H9 (cell line): ENCODE measurements at regions not wholly inside any gene's neighbourhood (a gene's known extent, or its start where the extent isn't known, plus 50 kb on each side); places are given as distances from the start of the nearest gene placed in this dataset.

Source experiments
- DNase-seq: peaks from one replicate; pipeline ENCODE4 v3.0.0-alpha.2; 2017
- H2AFZ ChIP-seq: one replicate; pipeline ENCODE4 v1.6.1; 2013; ENCODE audit warnings: mild to moderate bottlenecking, low read length, control low read depth, moderate library complexity
- H2AK5ac ChIP-seq: 2 replicates; pipeline ENCODE4 v1.6.1; 2013; ENCODE audit warnings: low read length, control low read depth, mixed read lengths; ENCODE audit not compliant: insufficient read length
- H2BK120ac ChIP-seq: one replicate; pipeline ENCODE4 v1.6.1; 2013; ENCODE audit warnings: low read depth, mild to moderate bottlenecking, low read length, control low read depth, inconsistent platforms; ENCODE audit not compliant: poor library complexity, severe bottlenecking
- H2BK12ac ChIP-seq: 2 replicates; pipeline ENCODE4 v1.6.1; 2013; ENCODE audit warnings: low read length, control low read depth, mixed read lengths, low read depth; ENCODE audit not compliant: insufficient read length
- H2BK15ac ChIP-seq: 2 replicates; pipeline ENCODE4 v1.6.1; 2013; ENCODE audit warnings: low read depth, low read length, control low read depth
- H2BK20ac ChIP-seq: one replicate; pipeline ENCODE4 v1.6.1; 2013; ENCODE audit warnings: low read depth, mild to moderate bottlenecking, low read length, control low read depth, inconsistent platforms; ENCODE audit not compliant: poor library complexity, severe bottlenecking
- H2BK5ac ChIP-seq: 2 replicates; pipeline ENCODE4 v1.6.1; 2013; ENCODE audit warnings: low read length, control low read depth, mixed read lengths; ENCODE audit not compliant: insufficient read length
- H3K14ac ChIP-seq: 2 replicates; pipeline ENCODE4 v1.6.1; 2013; ENCODE audit warnings: low read length, control low read depth; ENCODE audit not compliant: insufficient read depth
- H3K18ac ChIP-seq: 2 replicates; pipeline ENCODE4 v1.6.1; 2013; ENCODE audit warnings: low read depth, mild to moderate bottlenecking, mixed read lengths, low read length, control low read depth; ENCODE audit not compliant: insufficient read length
- H3K23ac ChIP-seq: 2 replicates; pipeline ENCODE4 v1.6.1; 2013; ENCODE audit warnings: low read length, control low read depth, mixed read lengths, low read depth; ENCODE audit not compliant: insufficient read length
- H3K23me2 ChIP-seq: 2 replicates; pipeline ENCODE4 v1.6.1; 2013; ENCODE audit warnings: low read depth, mild to moderate bottlenecking, mixed read lengths, low read length, control low read depth; ENCODE audit not compliant: insufficient read length, poor library complexity, severe bottlenecking
- H3K27ac ChIP-seq: 2 replicates; pipeline ENCODE4 v1.5.1; 2013; ENCODE audit warnings: low read length, control low read depth, mixed read lengths, low read depth; ENCODE audit not compliant: insufficient read length
- H3K27me3 ChIP-seq: 2 replicates; pipeline ENCODE4 v1.6.1; 2013; ENCODE audit warnings: low read length, control low read depth, inconsistent platforms; ENCODE audit not compliant: insufficient read depth
- H3K4ac ChIP-seq: 2 replicates; pipeline ENCODE4 v1.6.1; 2013; ENCODE audit warnings: low read depth, mild to moderate bottlenecking, control low read depth, inconsistent platforms, low read length, moderate library complexity
- H3K4me1 ChIP-seq: 2 replicates; pipeline ENCODE4 v1.6.1; 2013; ENCODE audit warnings: low read length, control low read depth, inconsistent platforms; ENCODE audit not compliant: insufficient read depth
- H3K4me2 ChIP-seq: 2 replicates; pipeline ENCODE4 v1.6.1; 2013; ENCODE audit warnings: low read length, control low read depth, mixed read lengths; ENCODE audit not compliant: insufficient read length, insufficient read depth
- H3K56ac ChIP-seq: 2 replicates; pipeline ENCODE4 v1.6.1; 2013; ENCODE audit warnings: low read depth, mild to moderate bottlenecking, mixed read lengths, low read length, control low read depth; ENCODE audit not compliant: insufficient read length
- H3K79me1 ChIP-seq: 2 replicates; pipeline ENCODE4 v1.6.1; 2013; ENCODE audit warnings: low read depth, mild to moderate bottlenecking, moderate library complexity, low read length, control low read depth, inconsistent platforms; ENCODE audit not compliant: insufficient read depth, poor library complexity, severe bottlenecking
- H3K79me2 ChIP-seq: 2 replicates; pipeline ENCODE4 v1.6.1; 2013; ENCODE audit warnings: low read length, control low read depth, inconsistent platforms; ENCODE audit not compliant: insufficient read depth
- H3K9ac ChIP-seq: 2 replicates; pipeline ENCODE4 v1.6.1; 2013; ENCODE audit warnings: low read length, control low read depth, mixed read lengths; ENCODE audit not compliant: insufficient read length; ENCODE audit errors: extremely low read depth
- H3K9me3 ChIP-seq: one replicate; pipeline ENCODE4 v1.6.1; 2013; ENCODE audit warnings: low read depth, low read length, inconsistent platforms; ENCODE audit not compliant: control insufficient read depth
- H3T11ph ChIP-seq: one replicate; pipeline ENCODE4 v1.6.1; 2013; ENCODE audit warnings: mild to moderate bottlenecking, low read length, control low read depth, inconsistent platforms
- H4K20me1 ChIP-seq: one replicate; pipeline ENCODE4 v1.6.1; 2013; ENCODE audit not compliant: control insufficient read depth, insufficient read length, insufficient read depth
- H4K5ac ChIP-seq: 2 replicates; pipeline ENCODE4 v1.6.1; 2013; ENCODE audit warnings: low read depth, mild to moderate bottlenecking, mixed read lengths, low read length, control low read depth; ENCODE audit not compliant: insufficient read length
- H4K8ac ChIP-seq: replicated peaks from 2 replicates; pipeline ENCODE4 v1.6.1; 2013; ENCODE audit warnings: low read length, control low read depth, mixed read lengths, low read depth; ENCODE audit not compliant: insufficient read length
- H4K91ac ChIP-seq: 2 replicates; pipeline ENCODE4 v1.6.1; 2013; ENCODE audit warnings: low read depth, mild to moderate bottlenecking, moderate library complexity, mixed read lengths, low read length, control low read depth; ENCODE audit not compliant: insufficient read length
- H3K27ac Mint-ChIP-seq, 3 experiments: 2 replicates in 2 of 3; 3 replicates in 1 of 3; pipeline ENCODE4 v1.8.0; 2020 to 2021; ENCODE audit warnings: mixed read lengths in 3 of 3, mild to moderate bottlenecking in 1 of 3, moderate library complexity in 1 of 3
- H3K27me3 Mint-ChIP-seq: 2 replicates; pipeline ENCODE4 v1.8.0; 2021; ENCODE audit warnings: low read depth, mild to moderate bottlenecking, moderate library complexity, mixed read lengths
- H3K36me3 Mint-ChIP-seq, 3 experiments: 2 replicates in 2 of 3; 3 replicates in 1 of 3; pipeline ENCODE4 v1.8.0; 2020 to 2021; ENCODE audit warnings: low read depth in 3 of 3, mixed read lengths in 3 of 3; ENCODE audit not compliant: insufficient read depth in 1 of 3
- H3K4me1 Mint-ChIP-seq, 2 experiments: 2 replicates each; pipeline ENCODE4 v1.8.0; 2020; ENCODE audit warnings: mixed read lengths in 2 of 2
- H3K4me3 Mint-ChIP-seq, 2 experiments: 2 replicates in 1 of 2; 3 replicates in 1 of 2; pipeline ENCODE4 v1.8.0; 2020 to 2021; ENCODE audit warnings: mild to moderate bottlenecking in 2 of 2, mixed read lengths in 2 of 2, moderate library complexity in 1 of 2
- H3K9me3 Mint-ChIP-seq, 2 experiments: 2 replicates in 1 of 2; 3 replicates in 1 of 2; pipeline ENCODE4 v1.8.0; 2020; ENCODE audit warnings: mild to moderate bottlenecking in 2 of 2, mixed read lengths in 2 of 2, moderate library complexity in 1 of 2
- WGBS: extraction: QIAGEN DNeasy Blood & Tissue Kit; methylation state at CpG from one replicate; pipeline ENCODE4 v1.1.7; 2013; ENCODE audit warnings: missing lambda C conversion rate, low lambda C conversion rate, mixed read lengths; ENCODE audit not compliant: insufficient read length; ENCODE audit errors: extremely low coverage; 5-methylcytosine and 5-hydroxymethylcytosine counted together
- TF ChIP-seq, protein P1 (sequence below): fragments of 200-600 bp; sonication (generic); conservative IDR thresholded peaks from 3 replicates; pipeline ENCODE4 v1.8.0; 2021; ENCODE audit warnings: antibody characterized with exemption, mild to moderate bottlenecking

DNA sequence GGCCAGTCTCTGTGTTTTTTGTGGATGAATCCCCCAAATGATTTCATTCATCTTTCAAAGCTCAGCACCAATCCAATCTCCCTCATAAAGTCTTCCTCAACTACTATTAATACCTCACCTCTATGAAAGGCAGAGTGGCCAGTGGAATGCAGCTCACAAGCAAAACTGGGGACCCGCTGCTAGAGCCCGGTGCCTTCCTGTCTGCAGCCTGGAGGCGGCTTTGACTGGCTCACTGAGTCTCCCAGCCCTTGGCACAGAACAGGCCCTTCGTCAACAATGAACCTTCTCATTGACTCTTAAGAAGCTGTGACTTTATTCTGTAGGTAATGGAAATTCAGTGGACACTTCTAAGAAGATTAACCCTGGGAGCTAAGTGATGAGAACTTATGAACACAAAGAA lies 86.8 kb upstream of the RAB4A start:
- H4K5ac ChIP-seq, result no peak overlapping the region
- H2BK15ac ChIP-seq, result no peak overlapping the region
- no peak overlapping the region for H3K9ac ChIP-seq
- H2BK5ac ChIP-seq, result no peak overlapping the region
- H3K4me1 ChIP-seq, result peaks cover 2% of the 10 kb centered on the region; the same call in 1 of the 2 replicates
- H3T11ph ChIP-seq, result no peak overlapping the region
- TF ChIP-seq, protein P1, sequence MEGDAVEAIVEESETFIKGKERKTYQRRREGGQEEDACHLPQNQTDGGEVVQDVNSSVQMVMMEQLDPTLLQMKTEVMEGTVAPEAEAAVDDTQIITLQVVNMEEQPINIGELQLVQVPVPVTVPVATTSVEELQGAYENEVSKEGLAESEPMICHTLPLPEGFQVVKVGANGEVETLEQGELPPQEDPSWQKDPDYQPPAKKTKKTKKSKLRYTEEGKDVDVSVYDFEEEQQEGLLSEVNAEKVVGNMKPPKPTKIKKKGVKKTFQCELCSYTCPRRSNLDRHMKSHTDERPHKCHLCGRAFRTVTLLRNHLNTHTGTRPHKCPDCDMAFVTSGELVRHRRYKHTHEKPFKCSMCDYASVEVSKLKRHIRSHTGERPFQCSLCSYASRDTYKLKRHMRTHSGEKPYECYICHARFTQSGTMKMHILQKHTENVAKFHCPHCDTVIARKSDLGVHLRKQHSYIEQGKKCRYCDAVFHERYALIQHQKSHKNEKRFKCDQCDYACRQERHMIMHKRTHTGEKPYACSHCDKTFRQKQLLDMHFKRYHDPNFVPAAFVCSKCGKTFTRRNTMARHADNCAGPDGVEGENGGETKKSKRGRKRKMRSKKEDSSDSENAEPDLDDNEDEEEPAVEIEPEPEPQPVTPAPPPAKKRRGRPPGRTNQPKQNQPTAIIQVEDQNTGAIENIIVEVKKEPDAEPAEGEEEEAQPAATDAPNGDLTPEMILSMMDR, result no peak
- no peak overlapping the region for H3K4ac ChIP-seq
- H3K27me3 Mint-ChIP-seq, result no peaks in the 10 kb centered on the region
- no peak overlapping the region for H3K27ac ChIP-seq
- H4K20me1 ChIP-seq, result no peaks in the 10 kb centered on the region
- H3K79me2 ChIP-seq, result no peaks in the 10 kb centered on the region; the same call in 1 of the 2 replicates
- H3K56ac ChIP-seq, result no peak overlapping the region
- no peak overlapping the region for H4K8ac ChIP-seq
- H3K36me3 Mint-ChIP-seq, result peaks cover 0 to 2% (median 0%) of the 10 kb centered on the region in 3 experiments; a peak in 1 of 7 replicates
- H3K23me2 ChIP-seq, result no peaks in the 10 kb centered on the region
- WGBS, result no CpG with 5 or more reads among the region's 4 CpGs
- no peak overlapping the region for H2AK5ac ChIP-seq
- no peak overlapping the region; the same call in 1 of the 2 replicates for H3K14ac ChIP-seq
- H2AFZ ChIP-seq, result no peak overlapping the region
- no peak overlapping the region for H3K4me2 ChIP-seq
- H3K18ac ChIP-seq, result no peak overlapping the region
- no peak overlapping the region; a peak in 1 of 5 replicates for H3K4me3 Mint-ChIP-seq
- DNase-seq, result no peak
- H3K23ac ChIP-seq, result no peak overlapping the region
- no peak overlapping the region for H4K91ac ChIP-seq
- H3K9me3 Mint-ChIP-seq, result no peaks in the 10 kb centered on the region
- no peaks in the 10 kb centered on the region for H3K27me3 ChIP-seq
- no peak overlapping the region for H2BK20ac ChIP-seq
- H2BK12ac ChIP-seq, result no peak overlapping the region
- H3K9me3 ChIP-seq, result no peaks in the 10 kb centered on the region
- no peak overlapping the region for H2BK120ac ChIP-seq
- H3K27ac Mint-ChIP-seq, result no peak overlapping the region; a peak in 1 of 7 replicates
- H3K4me1 Mint-ChIP-seq, result peaks cover 14 to 17% of the 10 kb centered on the region in 2 experiments
- no peaks in the 10 kb centered on the region for H3K79me1 ChIP-seq
